HEK293 (cell line): ENCODE measurements at regions not wholly inside any gene's neighbourhood (a gene's known extent, or its start where the extent isn't known, plus 50 kb on each side); places are given as distances from the start of the nearest gene placed in this dataset.

Experiments used
- BCL11B ChIP-seq: fragments of 450-650 bp; formaldehyde crosslinking; IDR thresholded peaks from 2 replicates; pipeline ENCODE4 v1.5.1; 2016; ENCODE audit warnings: low read depth, missing biosample characterization, missing genetic modification characterization
- CTCF ChIP-seq: fragments of 450-650 bp; formaldehyde crosslinking; IDR thresholded peaks from 2 replicates; pipeline ENCODE4 v1.5.1; 2016; ENCODE audit warnings: missing biosample characterization, missing genetic modification characterization
- MEIS1 ChIP-seq: sonication (generic); formaldehyde crosslinking; IDR thresholded peaks from 2 replicates; pipeline ENCODE4 v1.8.1; 2022; ENCODE audit warnings: missing genetic modification reagents, mild to moderate bottlenecking, borderline replicate concordance
- REPIN1 ChIP-seq: fragments of 450-650 bp; formaldehyde crosslinking; IDR thresholded peaks from 2 replicates; pipeline ENCODE4 v1.5.1; 2017; ENCODE audit warnings: missing biosample characterization, missing genetic modification characterization, low read depth

DNA sequence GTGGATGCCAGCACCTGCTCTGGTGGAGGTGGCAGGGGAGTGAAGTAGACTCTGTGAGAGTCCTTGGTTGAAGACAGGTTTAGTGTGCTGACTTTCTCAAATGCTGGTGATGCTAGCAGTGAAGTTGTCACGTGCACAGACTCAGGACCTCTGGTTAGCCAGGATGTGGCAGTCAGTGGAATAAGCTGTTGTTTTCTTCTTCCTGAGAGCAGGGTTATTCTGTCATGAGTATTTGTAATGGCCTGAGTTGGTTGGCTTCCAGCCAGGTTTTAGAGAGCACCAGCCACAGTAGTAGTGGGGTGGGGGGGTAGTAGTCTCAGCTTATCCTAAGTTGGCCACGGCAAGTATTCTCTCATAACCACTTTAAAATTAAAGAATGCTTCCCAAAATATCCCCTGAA lies 169.7 kb upstream of the FOXN2 start:
- TF ChIP-seq CTCF (tag by site-specific recombination): no peak
- TF ChIP-seq MEIS1: no peak
- no peak for TF ChIP-seq REPIN1 (tag by site-specific recombination)
- no peak for TF ChIP-seq BCL11B (tag by site-specific recombination)
